ENCODE measurements at regions not wholly inside any gene's neighbourhood (a gene's known extent, or its start where the extent isn't known, plus 50 kb on each side); places are given as distances from the start of the nearest gene placed in this dataset.
"Not testable (repeated sequence)": the region's sequence is repeated elsewhere in the genome, so short reads cannot be mapped to it uniquely, and the experiment has no call there.

GRCh38 chr5:107005161-107005560, 665.6 kb downstream of the EFNA5 start:
- Mint-ChIP-seq H3K27me3 (ENCODE audit: low read depth, poor library complexity) (no peaks in the 10 kb centered on the region), H3K27ac (no peak overlapping the region), H3K9me3 (no peaks in the 10 kb centered on the region), H3K4me1 (no peaks in the 10 kb centered on the region), H3K36me3 (ENCODE audit: low read depth) (no peaks in the 10 kb centered on the region), H3K4me3 (no peak overlapping the region)
- DNase-seq, result no peak
- TF ChIP-seq CTCF (IDR thresholded peaks at IDR 0.05), result no peak

GRCh38 chr5:107002115-107002514, 668.6 kb downstream of the EFNA5 start:
- no peak for TF ChIP-seq CTCF (IDR thresholded peaks at IDR 0.05)
- H3K27ac Mint-ChIP-seq, result no peak overlapping the region
- H3K27me3 Mint-ChIP-seq (ENCODE audit: low read depth, poor library complexity), result peaks cover 3% of the 10 kb centered on the region
- no peak for DNase-seq
- H3K9me3 Mint-ChIP-seq, result peaks cover 26% of the 10 kb centered on the region
- H3K4me1 Mint-ChIP-seq, result no peaks in the 10 kb centered on the region
- no peak overlapping the region for H3K4me3 Mint-ChIP-seq
- H3K36me3 Mint-ChIP-seq (ENCODE audit: low read depth), result no peaks in the 10 kb centered on the region

- H3K4me1 Mint-ChIP-seq; DNase-seq; H3K36me3 Mint-ChIP-seq (ENCODE audit: low read depth); H3K4me3 Mint-ChIP-seq; H3K27ac Mint-ChIP-seq; H3K27me3 Mint-ChIP-seq (ENCODE audit: low read depth, poor library complexity): not testable (repeated sequence)
- H3K9me3 Mint-ChIP-seq, result peaks cover 39% of the 10 kb centered on the region
These were observed 671.2 kb downstream of the EFNA5 start for GRCh38 chr5:106999506-106999905.

GRCh38 chr5:106986006-106986405, 684.7 kb downstream of the EFNA5 start:
- no peak overlapping the region for H3K4me3 Mint-ChIP-seq
- H3K27ac Mint-ChIP-seq, result no peak overlapping the region

GRCh38 chr5:106985174-106985573, 685.6 kb downstream of the EFNA5 start:
- no peaks in the 10 kb centered on the region for H3K9me3 Mint-ChIP-seq

More at GRCh38 chr5:106986006-106986405, 684.7 kb downstream of the EFNA5 start:
- H3K36me3 Mint-ChIP-seq (ENCODE audit: low read depth), result no peaks in the 10 kb centered on the region
- H3K9me3 Mint-ChIP-seq, result no peaks in the 10 kb centered on the region
- peaks cover 6% of the 10 kb centered on the region for H3K4me1 Mint-ChIP-seq
- no peak for TF ChIP-seq CTCF (IDR thresholded peaks at IDR 0.05)
- peaks cover 11% of the 10 kb centered on the region for H3K27me3 Mint-ChIP-seq (ENCODE audit: low read depth, poor library complexity)
- DNase-seq, result no peak

GRCh38 chr5:106979178-106979577, 691.6 kb downstream of the EFNA5 start:
- peaks cover 39% of the 10 kb centered on the region for H3K27me3 Mint-ChIP-seq (ENCODE audit: low read depth, poor library complexity)
- DNase-seq; H3K27ac Mint-ChIP-seq; H3K4me3 Mint-ChIP-seq; H3K9me3 Mint-ChIP-seq; H3K4me1 Mint-ChIP-seq; H3K36me3 Mint-ChIP-seq (ENCODE audit: low read depth): not testable (repeated sequence)

More at GRCh38 chr5:106985174-106985573, 685.6 kb downstream of the EFNA5 start:
- Mint-ChIP-seq H3K27ac (no peak overlapping the region), H3K4me1 (peaks cover 6% of the 10 kb centered on the region), H3K4me3 (no peak overlapping the region), H3K36me3 (ENCODE audit: low read depth) (no peaks in the 10 kb centered on the region), H3K27me3 (ENCODE audit: low read depth, poor library complexity) (peaks cover 19% of the 10 kb centered on the region)
- no peak for TF ChIP-seq CTCF (IDR thresholded peaks at IDR 0.05)
- DNase-seq, result no peak

GRCh38 chr5:106978582-106979165, 692.1 kb downstream of the EFNA5 start:
- peaks cover 39% of the 10 kb centered on the region for H3K27me3 Mint-ChIP-seq (ENCODE audit: low read depth, poor library complexity)
- H3K36me3 Mint-ChIP-seq (ENCODE audit: low read depth); H3K9me3 Mint-ChIP-seq; H3K4me1 Mint-ChIP-seq; H3K4me3 Mint-ChIP-seq; DNase-seq; H3K27ac Mint-ChIP-seq: not testable (repeated sequence)

All from nephron progenitor cell (in vitro differentiated cells).